ENCODE measurements at regions not wholly inside any gene's neighbourhood (a gene's known extent, or its start where the extent isn't known, plus 50 kb on each side); places are given as distances from the start of the nearest gene placed in this dataset.

GRCh38 chr21:35291034-35291433 lies 241.9 kb upstream of the RUNX1 start:
- TF ChIP-seq GATA2 (IDR thresholded peaks at IDR 0.05; ENCODE audit: low read depth, low read length) = no peak
- TF ChIP-seq GATA3 (IDR thresholded peaks at IDR 0.05; ENCODE audit: low read depth, low read length) = no peak

All from SH-SY5Y (cell line).